ENCODE measurements at regions not wholly inside any gene's neighbourhood (a gene's known extent, or its start where the extent isn't known, plus 50 kb on each side); places are given as distances from the start of the nearest gene placed in this dataset.
"Not testable (repeated sequence)": the region's sequence is repeated elsewhere in the genome, so short reads cannot be mapped to it uniquely, and the experiment has no call there.

- not testable (repeated sequence) for H3K9me3 ChIP-seq (ENCODE audit: control insufficient read depth, low read length, poor library complexity, severe bottlenecking); H3K4me3 Mint-ChIP-seq; H3K27me3 Mint-ChIP-seq; H3K27ac Mint-ChIP-seq; H3K36me3 Mint-ChIP-seq (ENCODE audit: low read depth); DNase-seq; H3K4me1 Mint-ChIP-seq; ATAC-seq
These were observed 105.1 kb downstream of the PPIAL4G start for GRCh38 chr1:148377992-148378391.

- not testable (repeated sequence) for ATAC-seq; H3K4me3 Mint-ChIP-seq; H3K27me3 Mint-ChIP-seq; H3K27ac Mint-ChIP-seq; H3K9me3 ChIP-seq (ENCODE audit: control insufficient read depth, low read length, poor library complexity, severe bottlenecking); DNase-seq; H3K36me3 Mint-ChIP-seq (ENCODE audit: low read depth)
- H3K4me1 Mint-ChIP-seq = peaks cover 14% of the 10 kb centered on the region
These were observed 106.1 kb downstream of the PPIAL4G start for GRCh38 chr1:148377045-148377444.

GRCh38 chr1:148374101-148374500 lies 109.0 kb downstream of the PPIAL4G start:
- H3K27ac Mint-ChIP-seq = peak overlapping the region; percentile 93
- H3K36me3 Mint-ChIP-seq (ENCODE audit: low read depth) = no peaks in the 10 kb centered on the region
- ATAC-seq (no peak), DNase-seq (no peak)
- H3K4me1 Mint-ChIP-seq = peaks cover 22% of the 10 kb centered on the region
- H3K27me3 Mint-ChIP-seq = no peaks in the 10 kb centered on the region
- no peak overlapping the region for H3K4me3 Mint-ChIP-seq
- no peaks in the 10 kb centered on the region for H3K9me3 ChIP-seq (ENCODE audit: control insufficient read depth, low read length, poor library complexity, severe bottlenecking)

- ATAC-seq = peak; percentile 37
- peak overlapping the region; percentile 93 for H3K27ac Mint-ChIP-seq
These were observed 109.7 kb downstream of the PPIAL4G start for GRCh38 chr1:148373192-148373925.

DNA sequence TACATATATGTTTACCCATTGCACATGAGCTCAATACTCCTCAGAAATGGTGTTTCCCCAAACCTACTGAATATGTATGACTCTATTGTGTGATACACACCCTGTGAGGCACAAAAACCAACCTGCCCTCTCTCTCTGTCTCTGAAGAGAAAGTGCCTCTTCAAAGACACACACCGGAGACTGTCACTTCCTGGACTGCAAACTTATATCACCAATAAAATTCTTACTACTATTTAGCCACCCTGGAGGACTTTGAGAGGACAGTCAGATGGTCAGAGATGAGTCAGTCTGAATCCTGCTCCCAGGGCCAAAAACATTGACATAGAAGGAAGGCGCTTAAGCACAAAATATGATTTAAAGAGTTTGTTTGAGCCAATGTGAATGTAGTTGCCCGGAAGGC lies 110.4 kb downstream of the PPIAL4G start:
- H3K36me3 Mint-ChIP-seq (ENCODE audit: low read depth) = no peaks in the 10 kb centered on the region
- peak in 1 of 3 donors; percentile 16 for DNase-seq
- ATAC-seq = peak; percentile 82
- peak overlapping the region; percentile 93 for H3K27ac Mint-ChIP-seq
- no peaks in the 10 kb centered on the region for H3K9me3 ChIP-seq (ENCODE audit: control insufficient read depth, low read length, poor library complexity, severe bottlenecking)
- H3K4me1 Mint-ChIP-seq = peaks cover 22% of the 10 kb centered on the region
- peak overlapping the region; percentile 78 for H3K4me3 Mint-ChIP-seq
- no peaks in the 10 kb centered on the region for H3K27me3 Mint-ChIP-seq

More at GRCh38 chr1:148373192-148373925, 109.7 kb downstream of the PPIAL4G start:
- no peaks in the 10 kb centered on the region for H3K27me3 Mint-ChIP-seq
- H3K9me3 ChIP-seq (ENCODE audit: control insufficient read depth, low read length, poor library complexity, severe bottlenecking) = no peaks in the 10 kb centered on the region
- H3K4me3 Mint-ChIP-seq = peak overlapping the region; percentile 78
- H3K36me3 Mint-ChIP-seq (ENCODE audit: low read depth) = no peaks in the 10 kb centered on the region
- DNase-seq = no peak
- H3K4me1 Mint-ChIP-seq = peaks cover 22% of the 10 kb centered on the region

DNA sequence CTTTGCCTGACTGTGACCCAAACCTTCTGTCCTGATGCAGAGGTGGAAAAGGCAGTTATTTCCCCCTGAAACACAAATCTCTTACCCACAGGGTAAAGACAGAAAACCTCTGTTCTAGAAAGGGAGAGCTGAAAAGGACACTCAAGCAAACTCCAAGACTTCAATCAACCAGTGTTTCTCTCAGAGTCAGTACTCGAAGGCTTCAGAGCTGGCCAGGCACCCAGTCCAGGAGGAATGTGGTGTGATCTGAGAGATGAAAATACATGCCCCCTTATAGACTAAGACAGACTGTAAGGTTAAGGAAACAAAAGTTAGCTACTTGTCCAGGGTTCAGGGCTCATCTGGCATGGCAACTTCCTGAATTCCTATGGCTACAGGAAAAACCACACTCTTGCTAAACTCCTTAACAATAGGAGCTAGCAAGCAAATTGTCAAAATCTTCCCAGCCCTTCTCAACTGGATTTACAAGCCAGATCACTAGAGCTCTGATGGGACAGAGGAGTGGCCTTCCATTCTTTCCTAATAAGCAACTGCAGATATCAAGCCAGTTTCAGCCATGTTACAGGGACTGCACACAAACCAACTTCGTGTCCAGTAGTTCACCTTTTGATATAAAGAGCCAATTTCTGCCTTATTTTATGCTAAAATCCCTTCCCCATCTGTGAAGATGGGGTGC lies 110.9 kb downstream of the PPIAL4G start:
- not testable (repeated sequence) for H3K36me3 Mint-ChIP-seq (ENCODE audit: low read depth); H3K27me3 Mint-ChIP-seq; H3K9me3 ChIP-seq (ENCODE audit: control insufficient read depth, low read length, poor library complexity, severe bottlenecking); DNase-seq
- peaks cover 25% of the 10 kb centered on the region for H3K4me1 Mint-ChIP-seq
- ATAC-seq = peak; percentile 10
- peak overlapping the region; percentile 93 for H3K27ac Mint-ChIP-seq
- H3K4me3 Mint-ChIP-seq = peak overlapping the region; percentile 78

DNA sequence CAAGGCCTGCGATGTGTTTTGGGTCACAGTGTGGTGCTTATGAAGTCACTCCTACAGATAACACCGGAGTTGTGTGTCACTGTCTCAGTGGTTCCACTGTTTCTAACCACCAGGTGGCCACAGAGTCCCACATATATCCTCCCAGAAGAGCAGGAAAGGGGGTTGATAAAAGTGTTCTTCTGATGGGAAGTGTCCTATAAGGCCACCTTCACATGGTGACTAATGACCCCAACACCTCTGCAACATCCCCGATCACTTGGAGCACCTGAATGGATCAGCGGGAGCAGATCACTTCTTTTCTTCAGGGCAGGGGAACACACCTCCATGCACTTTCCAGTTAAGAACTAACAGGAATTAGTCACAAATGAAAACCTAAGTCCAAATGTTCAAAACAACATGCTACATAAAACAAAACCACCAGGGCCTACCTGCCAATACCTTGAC lies 111.5 kb downstream of the PPIAL4G start:
- peak; percentile 30 to 52 (median 46) for DNase-seq
- Mint-ChIP-seq H3K4me1 (peaks cover 25% of the 10 kb centered on the region), H3K27ac (peak overlapping the region; percentile 93), H3K4me3 (peak overlapping the region; percentile 28)
- not testable (repeated sequence) for H3K27me3 Mint-ChIP-seq; H3K9me3 ChIP-seq (ENCODE audit: control insufficient read depth, low read length, poor library complexity, severe bottlenecking); H3K36me3 Mint-ChIP-seq (ENCODE audit: low read depth)
- peak; percentile 75 for ATAC-seq

GRCh38 chr1:148370661-148371060 lies 112.4 kb downstream of the PPIAL4G start:
- Mint-ChIP-seq H3K4me1 (peaks cover 25% of the 10 kb centered on the region), H3K27ac (peak overlapping the region; percentile 93)
- ATAC-seq; H3K9me3 ChIP-seq (ENCODE audit: control insufficient read depth, low read length, poor library complexity, severe bottlenecking); H3K27me3 Mint-ChIP-seq; DNase-seq; H3K36me3 Mint-ChIP-seq (ENCODE audit: low read depth); H3K4me3 Mint-ChIP-seq: not testable (repeated sequence)

DNA sequence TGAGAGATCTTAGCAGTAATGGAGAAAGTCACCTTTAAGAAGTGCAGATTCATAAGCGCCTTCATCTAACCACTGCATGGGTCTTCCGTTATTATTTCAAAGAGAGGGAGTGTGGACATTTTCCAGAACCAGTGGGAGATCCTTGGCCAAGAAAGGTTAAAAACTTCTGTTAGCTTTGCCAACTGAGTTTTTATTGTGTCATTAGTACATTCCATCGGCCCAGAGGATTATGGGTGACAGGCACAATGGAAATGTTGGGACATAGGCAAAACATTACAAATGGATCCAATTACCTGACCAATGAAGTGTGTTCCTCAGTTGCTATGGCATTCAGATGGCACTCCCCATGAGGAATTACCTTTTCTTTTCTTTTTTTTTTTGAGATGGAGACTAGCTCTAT lies 115.5 kb downstream of the PPIAL4G start:
- ATAC-seq = no peak
- DNase-seq = no peak
- H3K9me3 ChIP-seq (ENCODE audit: control insufficient read depth, low read length, poor library complexity, severe bottlenecking) = no peaks in the 10 kb centered on the region
- no peaks in the 10 kb centered on the region for H3K27me3 Mint-ChIP-seq
- H3K4me3 Mint-ChIP-seq = no peak overlapping the region
- H3K4me1 Mint-ChIP-seq = peaks cover 28% of the 10 kb centered on the region
- H3K27ac Mint-ChIP-seq = peak overlapping the region; percentile 24
- no peaks in the 10 kb centered on the region for H3K36me3 Mint-ChIP-seq (ENCODE audit: low read depth)

- not testable (repeated sequence) for H3K4me3 Mint-ChIP-seq; H3K27me3 Mint-ChIP-seq; DNase-seq; H3K36me3 Mint-ChIP-seq (ENCODE audit: low read depth); H3K27ac Mint-ChIP-seq; H3K9me3 ChIP-seq (ENCODE audit: control insufficient read depth, low read length, poor library complexity, severe bottlenecking); ATAC-seq
- peaks cover 27% of the 10 kb centered on the region for H3K4me1 Mint-ChIP-seq
These were observed 116.9 kb downstream of the PPIAL4G start for GRCh38 chr1:148366136-148366753.

DNA sequence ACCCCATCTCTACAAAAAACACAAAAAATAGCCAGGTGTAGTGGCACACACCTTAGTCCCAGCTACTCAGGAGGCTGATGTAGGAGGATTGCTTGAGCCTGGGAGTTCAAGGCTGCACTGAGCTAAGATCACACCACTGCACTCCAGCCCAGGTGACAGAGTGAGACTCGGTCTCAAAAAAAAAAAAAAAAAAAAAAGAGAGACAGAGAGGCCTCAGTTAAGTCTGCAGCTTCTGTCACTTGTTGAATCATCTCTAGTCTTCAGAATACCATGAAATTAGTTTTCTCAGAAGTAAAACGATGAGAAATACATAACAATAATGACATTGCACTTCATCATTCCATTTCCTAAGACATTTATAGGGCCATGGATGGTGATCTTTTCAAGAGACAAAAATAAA lies 118.0 kb downstream of the PPIAL4G start:
- DNase-seq; ATAC-seq; H3K4me3 Mint-ChIP-seq; H3K27me3 Mint-ChIP-seq; H3K36me3 Mint-ChIP-seq (ENCODE audit: low read depth); H3K9me3 ChIP-seq (ENCODE audit: control insufficient read depth, low read length, poor library complexity, severe bottlenecking); H3K27ac Mint-ChIP-seq: not testable (repeated sequence)
- H3K4me1 Mint-ChIP-seq = peaks cover 27% of the 10 kb centered on the region

DNA sequence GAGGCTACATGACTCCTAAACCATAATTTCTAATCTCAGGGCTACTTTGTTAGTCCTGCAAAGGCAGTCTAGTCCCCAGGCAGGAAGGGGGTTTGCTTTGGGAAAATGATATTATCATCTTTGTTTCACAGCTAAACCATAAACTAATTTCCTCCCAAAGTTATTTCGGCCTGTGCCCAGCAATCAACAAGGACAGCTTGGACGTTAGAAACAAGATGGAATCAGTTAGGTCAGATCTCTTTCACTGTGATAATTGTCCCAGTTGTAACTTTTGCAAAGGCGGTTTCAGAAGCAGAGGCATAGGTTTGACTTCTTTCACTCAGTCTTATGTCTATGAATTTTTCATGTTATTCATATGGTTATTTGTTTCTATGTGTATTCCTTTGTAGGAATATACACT lies 119.1 kb downstream of the PPIAL4G start:
- not testable (repeated sequence) for DNase-seq; H3K4me3 Mint-ChIP-seq; H3K9me3 ChIP-seq (ENCODE audit: control insufficient read depth, low read length, poor library complexity, severe bottlenecking); ATAC-seq; H3K27ac Mint-ChIP-seq; H3K27me3 Mint-ChIP-seq; H3K36me3 Mint-ChIP-seq (ENCODE audit: low read depth)
- H3K4me1 Mint-ChIP-seq = peaks cover 27% of the 10 kb centered on the region

- Mint-ChIP-seq H3K36me3 (ENCODE audit: low read depth) (no peaks in the 10 kb centered on the region), H3K4me1 (peaks cover 27% of the 10 kb centered on the region), H3K27me3 (peaks cover 2% of the 10 kb centered on the region), H3K27ac (peak overlapping the region; percentile 79), H3K4me3 (no peak overlapping the region)
- DNase-seq = no peak
- ATAC-seq = no peak
- H3K9me3 ChIP-seq (ENCODE audit: control insufficient read depth, low read length, poor library complexity, severe bottlenecking) = no peaks in the 10 kb centered on the region
These were observed 119.7 kb downstream of the PPIAL4G start for GRCh38 chr1:148363439-148363810.

Measured in T-helper 17 cell (primary cell).